SK-N-SH (cell line): ENCODE measurements at regions not wholly inside any gene's neighbourhood (a gene's known extent, or its start where the extent isn't known, plus 50 kb on each side); places are given as distances from the start of the nearest gene placed in this dataset.

ENCODE experiments used
- CTCF ChIA-PET: fragments of 300-600, 350-600 bp; formaldehyde crosslinking; extraction: SDS; loops from one replicate; lab custom pipeline; 2021; lab: Yijun Ruan, JAX
- POLR2A ChIA-PET: fragments of 350-600 bp; sonication (Branson Sonifier 250); formaldehyde crosslinking; extraction: SDS; loops from one replicate; lab custom pipeline; 2020; ENCODE audit warnings: antibody characterized with exemption, inconsistent platforms; lab: Yijun Ruan, JAX
- DNase-seq: peaks from one replicate; pipeline ENCODE4 v3.0.0; 2012
- H2AFZ ChIP-seq: fragments of 200-600 bp; sonication (generic); 2 replicates; pipeline ENCODE4 v1.8.1; 2016; ENCODE audit warnings: antibody characterized with exemption, mild to moderate bottlenecking, low read depth
- H3F3A ChIP-seq: fragments of 200-600 bp; sonication (generic); replicated peaks from 2 replicates; pipeline ENCODE3; 2016; ENCODE audit warnings: antibody characterized with exemption, mild to moderate bottlenecking; ENCODE audit not compliant: insufficient read depth
- H3K27ac ChIP-seq, 2 experiments: fragments of 200-500 bp in 1 of 2; fragments of 200-600 bp in 1 of 2; sonication (Bioruptor generic) in 1 of 2; sonication (generic), shearing (Covaris generic) in 1 of 2; 2 replicates each; pipeline versions ENCODE4 v1.5.1 to v1.6.1; 2014 to 2016; ENCODE audit warnings: low read depth in 2 of 2, inconsistent platforms in 1 of 2, low read length in 1 of 2, mild to moderate bottlenecking in 1 of 2, mixed read lengths in 1 of 2
- H3K27me3 ChIP-seq: fragments of 200-600 bp; sonication (generic), shearing (Covaris generic); 2 replicates; pipeline ENCODE4 v1.6.1; 2016; ENCODE audit warnings: mixed run types; ENCODE audit not compliant: insufficient read depth
- H3K36me3 ChIP-seq, 2 experiments: fragments of 200-500 bp in 1 of 2; fragments of 200-600 bp in 1 of 2; sonication (Bioruptor generic) in 1 of 2; sonication (generic) in 1 of 2; replicated peaks in 1 of 2; 2 replicates each; pipeline versions ENCODE3 to v1.5.1; 2014 to 2016; ENCODE audit warnings: low read length in 1 of 2, mild to moderate bottlenecking in 1 of 2; ENCODE audit not compliant: insufficient read depth in 2 of 2, control insufficient read depth in 1 of 2
- H3K4me1 ChIP-seq, 2 experiments: fragments of 200-500 bp in 1 of 2; fragments of 200-600 bp in 1 of 2; sonication (Bioruptor generic) in 1 of 2; sonication (generic), shearing (Covaris generic) in 1 of 2; 2 replicates each; pipeline versions ENCODE4 v1.5.1 to v1.6.1; 2014 to 2016; ENCODE audit warnings: low read depth in 1 of 2, low read length in 1 of 2, mixed run types in 1 of 2; ENCODE audit not compliant: insufficient read depth in 2 of 2, control insufficient read depth in 1 of 2
- H3K4me2 ChIP-seq: fragments of 200-600 bp; sonication (generic), shearing (Covaris generic); 2 replicates; pipeline ENCODE4 v1.6.1; 2017; ENCODE audit warnings: mixed run types
- H3K4me3 ChIP-seq, 2 experiments: fragments of 200-500 bp in 1 of 2; fragments of 200-600 bp in 1 of 2; sonication (Bioruptor generic) in 1 of 2; sonication (generic), shearing (Covaris generic) in 1 of 2; 2 replicates each; pipeline versions ENCODE4 v1.5.1 to v1.8.1; 2014 to 2016; ENCODE audit warnings: low read depth in 2 of 2, inconsistent platforms in 1 of 2, low read length in 1 of 2, mild to moderate bottlenecking in 1 of 2, mixed read lengths in 1 of 2, moderate library complexity in 1 of 2
- H3K79me2 ChIP-seq: fragments of 200-600 bp; sonication (generic); 2 replicates; pipeline ENCODE4 v1.8.1; 2017; ENCODE audit warnings: mild to moderate bottlenecking; ENCODE audit not compliant: insufficient read depth
- H3K9ac ChIP-seq: fragments of 200-600 bp; sonication (generic); 2 replicates; pipeline ENCODE4 v1.6.1; 2017; ENCODE audit warnings: mixed run types
- H3K9me2 ChIP-seq: fragments of 200-600 bp; sonication (generic); 2 replicates; pipeline ENCODE4 v1.6.1; 2017; ENCODE audit warnings: mixed run types
- H3K9me3 ChIP-seq: fragments of 200-600 bp; sonication (generic); 2 replicates; pipeline ENCODE4 v1.6.1; 2017; ENCODE audit warnings: mixed run types, mild to moderate bottlenecking, moderate library complexity
- H4K20me1 ChIP-seq: fragments of 200-600 bp; sonication (generic); 2 replicates; pipeline ENCODE4 v1.6.1; 2017; ENCODE audit warnings: mild to moderate bottlenecking, mixed run types; ENCODE audit not compliant: insufficient read depth
- CHD2 ChIP-seq: fragments of 150-350 bp; IDR thresholded peaks from 2 replicates; pipeline ENCODE4 v1.6.1; 2018; ENCODE audit warnings: low read length; ENCODE audit not compliant: partially characterized antibody
- EZH2phosphoT487 ChIP-seq: fragments of 200-600 bp; sonication (generic); IDR thresholded peaks from 2 replicates; pipeline ENCODE4 v1.6.1; 2017; ENCODE audit warnings: low read depth, mixed run types, mild to moderate bottlenecking, antibody characterized with exemption, moderate library complexity, borderline replicate concordance
- FOSL2 ChIP-seq: IDR thresholded peaks from 2 replicates; pipeline ENCODE4 v1.4.0; 2012; ENCODE audit warnings: low read depth, mild to moderate bottlenecking, moderate library complexity, borderline replicate concordance
- FOXM1 ChIP-seq: IDR thresholded peaks from 2 replicates; pipeline ENCODE4 v1.4.0; 2012; ENCODE audit warnings: low read depth, mild to moderate bottlenecking
- GABPA ChIP-seq: IDR thresholded peaks from 2 replicates; pipeline ENCODE4 v1.4.0; 2012; ENCODE audit warnings: low read depth, mild to moderate bottlenecking
- MAX ChIP-seq: IDR thresholded peaks from 2 replicates; pipeline ENCODE4 v1.4.0; 2012; ENCODE audit warnings: low read depth
- NFIC ChIP-seq: IDR thresholded peaks from 2 replicates; pipeline ENCODE4 v1.4.0; 2012; ENCODE audit warnings: borderline replicate concordance
- RCOR1 ChIP-seq: fragments of 150-350 bp; IDR thresholded peaks from 2 replicates; pipeline ENCODE4 v1.6.1; 2017; ENCODE audit warnings: antibody characterized with exemption, low read length
- RFX5 ChIP-seq: IDR thresholded peaks from 2 replicates; pipeline ENCODE4 v1.6.1; 2012; ENCODE audit warnings: mild to moderate bottlenecking, improper control_type of control experiment, low read length
- SIN3A ChIP-seq: IDR thresholded peaks from 2 replicates; pipeline ENCODE4 v1.6.1; 2012; ENCODE audit warnings: low read depth, mild to moderate bottlenecking, low read length, moderate library complexity, borderline replicate concordance
- SMC3 ChIP-seq: IDR thresholded peaks from 2 replicates; pipeline ENCODE4 v1.6.1; 2012; ENCODE audit warnings: low read depth, low read length, improper control_type of control experiment
- TEAD4 ChIP-seq: IDR thresholded peaks from 2 replicates; pipeline ENCODE4 v1.4.0; 2012; ENCODE audit warnings: mild to moderate bottlenecking, borderline replicate concordance; ENCODE audit not compliant: insufficient read depth
- USF1 ChIP-seq: IDR thresholded peaks from 2 replicates; pipeline ENCODE4 v1.4.0; 2012; ENCODE audit warnings: low read depth, borderline replicate concordance
- YY1 ChIP-seq: IDR thresholded peaks from 2 replicates; pipeline ENCODE4 v1.4.0; 2012; ENCODE audit warnings: low read depth, mild to moderate bottlenecking
- WGBS: methylation state at CpG from one replicate; pipeline ENCODE4 v1.1.6; 2017; ENCODE audit warnings: low lambda C conversion rate; 5-methylcytosine and 5-hydroxymethylcytosine counted together

GRCh38 chr10:8375137-8375536 lies 320.6 kb downstream of the GATA3 start:
- Histone ChIP-seq H3K4me3 (no peak overlapping the region), H3K36me3 (no peaks in the 10 kb centered on the region), H3F3A (no peaks in the 10 kb centered on the region), H3K9ac (no peak overlapping the region), H3K27ac (no peak overlapping the region), H3K9me2 (no peaks in the 10 kb centered on the region), H3K79me2 (no peaks in the 10 kb centered on the region), H3K4me1 (no peaks in the 10 kb centered on the region; a peak in 1 of 4 replicates), H2AFZ (no peak overlapping the region), H4K20me1 (no peaks in the 10 kb centered on the region), H3K4me2 (no peak overlapping the region), H3K9me3 (no peaks in the 10 kb centered on the region), H3K27me3 (no peaks in the 10 kb centered on the region)
- TF ChIP-seq EZH2phosphoT487 (no peak), FOXM1 (no peak), TEAD4 (no peak), MAX (no peak), RCOR1 (no peak), CHD2 (no peak), RFX5 (no peak), USF1 (no peak), SMC3 (no peak), FOSL2 (no peak), NFIC (no peak), SIN3A (no peak), YY1 (no peak)
- CTCF ChIA-PET, result no interaction called here
- POLR2A ChIA-PET, result interaction anchor here (0.6 kb wide), 1 partner anchor 298 kb away, joined by 4 read pairs; no protein-coding TSS in a partner anchor
- no peak for DNase-seq
- WGBS, result 68% methylated on average over 4 of the region's 4 CpGs

GRCh38 chr10:8378198-8378983 lies 323.9 kb downstream of the GATA3 start:
- no peaks in the 10 kb centered on the region for H3F3A ChIP-seq
- H3K4me3 ChIP-seq, result no peak overlapping the region
- ChIA-PET POLR2A (no interaction called here), CTCF (no interaction called here)
- no peaks in the 10 kb centered on the region for H3K79me2 ChIP-seq
- H3K4me2 ChIP-seq, result no peak overlapping the region
- H3K9me3 ChIP-seq, result no peaks in the 10 kb centered on the region
- no peaks in the 10 kb centered on the region; a peak in 1 of 4 replicates for H3K4me1 ChIP-seq
- H3K9me2 ChIP-seq, result no peaks in the 10 kb centered on the region
- H3K27ac ChIP-seq, result no peak overlapping the region
- no peaks in the 10 kb centered on the region for H3K36me3 ChIP-seq
- H3K27me3 ChIP-seq, result no peaks in the 10 kb centered on the region
- H2AFZ ChIP-seq, result no peak overlapping the region
- 79% methylated on average over 10 of the region's 10 CpGs for WGBS
- TF ChIP-seq YY1 (no peak), GABPA (no peak)
- DNase-seq, result no peak
- H3K9ac ChIP-seq, result no peak overlapping the region
- no peaks in the 10 kb centered on the region for H4K20me1 ChIP-seq
